Stomach (tissue), 4 donors: ENCODE measurements at regions not wholly inside any gene's neighbourhood (a gene's known extent, or its start where the extent isn't known, plus 50 kb on each side); places are given as distances from the start of the nearest gene placed in this dataset.

Experiments used
- EP300 ChIP-seq: sonication (generic); formaldehyde crosslinking; IDR thresholded peaks from one replicate; pipeline ENCODE4 v1.6.1; 2017; ENCODE audit warnings: antibody characterized with exemption
- POLR2A ChIP-seq, 4 donors: fragments of 450-650 bp; IDR thresholded peaks; one replicate each; pipeline ENCODE4 v1.6.1; 2016; ENCODE audit warnings: antibody characterized with exemption in 4 of 4, control low read depth in 2 of 4, mild to moderate bottlenecking in 1 of 4, moderate library complexity in 1 of 4
- POLR2AphosphoS5 ChIP-seq, 3 donors: sonication (generic); formaldehyde crosslinking; IDR thresholded peaks; one replicate each; pipeline ENCODE4 v1.6.1; 2016; ENCODE audit warnings: antibody characterized with exemption in 3 of 3
- TF ChIP-seq, protein P1 (sequence below), 7 experiments: fragments of 450-650 bp in 4 of 7; fragments of 200-600 bp in 3 of 7; sonication (generic) in 3 of 7; IDR thresholded peaks; one replicate each; pipeline ENCODE4 v1.5.1; 2016 to 2019; ENCODE audit warnings: antibody characterized with exemption in 7 of 7, control low read depth in 2 of 7, mild to moderate bottlenecking in 1 of 7

DNA sequence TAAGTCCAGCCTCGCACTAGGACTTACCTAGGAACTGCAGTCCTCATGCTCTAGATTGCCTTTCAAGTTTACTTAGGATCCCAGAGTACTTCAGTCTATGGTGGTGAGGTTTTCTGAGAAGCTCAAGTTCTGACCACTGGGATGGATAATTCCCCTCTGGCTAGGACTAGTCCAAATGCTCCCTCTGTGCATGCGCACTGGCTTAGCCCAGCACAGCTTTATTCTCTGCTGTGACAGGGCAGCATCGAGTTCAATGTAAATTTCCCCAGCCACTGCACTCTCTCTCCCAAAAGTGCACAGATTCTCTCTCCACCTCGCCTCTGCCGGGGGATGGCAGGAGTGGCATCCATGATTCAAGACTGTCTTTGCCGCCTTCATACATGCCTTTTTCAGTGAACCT lies 241.6 kb downstream of the ZNF326 start:
- TF ChIP-seq, protein P1, sequence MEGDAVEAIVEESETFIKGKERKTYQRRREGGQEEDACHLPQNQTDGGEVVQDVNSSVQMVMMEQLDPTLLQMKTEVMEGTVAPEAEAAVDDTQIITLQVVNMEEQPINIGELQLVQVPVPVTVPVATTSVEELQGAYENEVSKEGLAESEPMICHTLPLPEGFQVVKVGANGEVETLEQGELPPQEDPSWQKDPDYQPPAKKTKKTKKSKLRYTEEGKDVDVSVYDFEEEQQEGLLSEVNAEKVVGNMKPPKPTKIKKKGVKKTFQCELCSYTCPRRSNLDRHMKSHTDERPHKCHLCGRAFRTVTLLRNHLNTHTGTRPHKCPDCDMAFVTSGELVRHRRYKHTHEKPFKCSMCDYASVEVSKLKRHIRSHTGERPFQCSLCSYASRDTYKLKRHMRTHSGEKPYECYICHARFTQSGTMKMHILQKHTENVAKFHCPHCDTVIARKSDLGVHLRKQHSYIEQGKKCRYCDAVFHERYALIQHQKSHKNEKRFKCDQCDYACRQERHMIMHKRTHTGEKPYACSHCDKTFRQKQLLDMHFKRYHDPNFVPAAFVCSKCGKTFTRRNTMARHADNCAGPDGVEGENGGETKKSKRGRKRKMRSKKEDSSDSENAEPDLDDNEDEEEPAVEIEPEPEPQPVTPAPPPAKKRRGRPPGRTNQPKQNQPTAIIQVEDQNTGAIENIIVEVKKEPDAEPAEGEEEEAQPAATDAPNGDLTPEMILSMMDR (IDR thresholded peaks at IDR 0.05) = no peak
- no peak for TF ChIP-seq POLR2A (IDR thresholded peaks at IDR 0.05)
- TF ChIP-seq POLR2AphosphoS5 (IDR thresholded peaks at IDR 0.05) = no peak
- no peak for TF ChIP-seq EP300
